ENCODE measurements at regions not wholly inside any gene's neighbourhood (a gene's known extent, or its start where the extent isn't known, plus 50 kb on each side); places are given as distances from the start of the nearest gene placed in this dataset.
"Not testable (repeated sequence)": the region's sequence is repeated elsewhere in the genome, so short reads cannot be mapped to it uniquely, and the experiment has no call there.

DNA sequence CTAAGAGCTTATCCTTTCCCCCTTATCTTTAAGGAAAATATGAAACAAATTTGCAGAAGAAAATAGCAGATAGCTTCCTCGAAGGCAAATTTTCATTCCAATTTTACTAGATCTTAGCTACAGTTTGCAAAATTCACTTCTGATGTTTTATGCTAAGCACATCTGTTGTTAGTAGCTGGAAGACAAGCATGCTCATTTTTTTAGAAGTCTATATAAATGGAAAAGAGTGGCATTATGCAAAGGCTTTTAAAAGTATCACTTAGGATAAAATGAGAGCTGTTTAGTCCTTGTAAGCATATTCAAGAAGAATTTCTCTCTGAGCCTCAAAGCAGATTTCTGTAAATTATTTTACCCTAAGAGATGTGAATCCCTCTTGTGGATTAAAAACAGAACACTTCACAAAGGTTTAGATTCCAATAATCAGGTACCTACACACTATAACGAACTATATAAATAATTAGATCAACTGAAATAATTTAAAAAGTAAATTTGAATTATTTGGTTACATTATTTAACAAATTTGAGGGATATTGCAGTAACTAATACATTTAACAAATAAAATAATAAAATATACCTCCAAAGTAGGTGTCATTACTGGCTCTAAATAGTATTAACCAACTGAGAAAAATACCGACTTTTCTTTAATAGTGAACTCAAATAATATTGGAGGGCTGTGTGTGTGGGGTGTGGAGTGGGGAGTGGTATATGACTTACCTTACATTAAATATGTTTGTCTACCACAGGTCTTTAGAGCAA lies 307.1 kb downstream of the SEMA3D start:
- no peak for DNase-seq (ENCODE audit: low read depth)

DNA sequence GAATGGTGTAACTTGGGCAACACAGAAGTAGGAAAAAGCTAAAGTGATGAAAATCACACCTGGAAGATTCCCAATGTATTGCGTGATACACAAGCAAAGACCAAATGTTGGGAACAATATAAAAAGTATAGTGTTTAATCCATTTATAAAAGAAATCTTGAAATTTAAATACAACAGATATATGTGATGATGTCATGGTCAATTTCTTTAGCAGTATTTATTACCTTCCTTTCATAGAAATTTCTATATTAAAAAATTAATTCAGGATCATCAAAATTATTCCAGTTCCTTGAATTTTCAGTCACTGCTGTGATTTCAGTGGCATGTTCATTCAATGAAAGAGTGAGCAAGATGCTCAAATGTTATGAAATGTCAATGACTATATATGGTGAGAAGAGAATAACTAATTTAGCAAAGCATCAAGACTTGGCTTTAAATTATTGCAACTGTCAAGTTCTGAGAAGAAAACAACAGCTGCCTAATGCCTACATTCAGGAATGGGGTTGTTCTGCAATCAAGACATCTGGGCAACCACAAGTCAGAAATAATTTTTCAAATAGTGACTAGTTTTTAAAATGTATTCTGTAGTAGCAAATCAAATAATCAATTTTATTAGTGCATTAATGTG lies 308.8 kb downstream of the SEMA3D start:
- no peak for DNase-seq (ENCODE audit: low read depth)

DNA sequence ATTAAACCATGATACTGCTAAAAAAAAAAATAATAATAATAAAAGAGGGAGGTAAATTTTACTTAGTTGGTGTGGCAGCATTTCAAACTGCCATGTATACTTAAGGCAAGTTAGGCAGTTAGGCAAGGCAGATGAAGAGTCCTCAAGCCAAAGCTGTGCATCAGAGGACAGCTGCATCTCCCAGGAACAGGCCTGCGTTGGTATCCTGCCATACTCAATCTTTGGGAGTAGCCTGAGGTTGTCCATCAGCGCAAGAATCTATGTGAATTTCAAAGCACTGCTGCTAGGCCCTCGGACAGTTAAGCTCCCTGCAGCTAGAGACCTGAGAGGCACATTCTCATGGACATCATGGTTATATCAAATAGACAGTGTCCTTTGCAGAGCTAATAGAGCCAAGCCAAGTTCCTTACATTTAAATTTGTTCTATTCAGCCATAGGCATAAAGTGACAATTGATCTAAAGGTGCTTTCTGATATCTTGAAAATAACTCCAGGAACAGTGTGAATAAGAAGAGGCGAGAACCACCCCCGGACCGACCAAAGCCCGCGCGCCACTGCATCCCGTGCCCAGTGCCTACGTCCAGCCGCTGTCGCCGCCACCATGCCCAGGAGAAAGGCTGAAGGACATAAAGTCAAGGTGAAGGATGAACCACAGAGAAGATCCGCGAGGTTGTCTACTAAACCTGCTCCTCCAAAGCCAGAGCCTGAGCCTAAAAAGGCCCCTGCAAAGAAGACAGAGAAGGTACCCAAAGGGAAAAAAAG lies 310.6 kb downstream of the SEMA3D start:
- no peak for DNase-seq (ENCODE audit: low read depth)

DNA sequence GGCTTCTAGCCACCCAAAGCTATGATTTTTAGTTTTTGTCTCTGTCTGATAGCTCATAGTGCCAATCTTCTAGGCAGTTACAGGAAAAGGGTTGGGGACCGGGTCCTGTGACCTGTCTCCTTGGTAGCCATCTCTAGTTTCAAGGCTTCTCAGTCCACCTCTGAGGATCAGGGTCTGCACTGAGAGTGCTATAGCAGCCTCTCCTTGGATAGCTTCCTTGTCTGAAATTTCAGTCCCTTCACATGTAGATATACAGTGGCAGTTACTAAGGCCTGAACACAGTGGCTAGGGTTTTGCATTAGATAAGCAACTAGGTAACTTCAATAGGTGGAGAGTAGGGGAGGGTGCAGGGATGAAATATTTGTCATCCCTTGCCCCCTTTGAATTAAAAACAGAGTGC lies 321.3 kb downstream of the SEMA3D start:
- no peak for DNase-seq (ENCODE audit: low read depth)

DNA sequence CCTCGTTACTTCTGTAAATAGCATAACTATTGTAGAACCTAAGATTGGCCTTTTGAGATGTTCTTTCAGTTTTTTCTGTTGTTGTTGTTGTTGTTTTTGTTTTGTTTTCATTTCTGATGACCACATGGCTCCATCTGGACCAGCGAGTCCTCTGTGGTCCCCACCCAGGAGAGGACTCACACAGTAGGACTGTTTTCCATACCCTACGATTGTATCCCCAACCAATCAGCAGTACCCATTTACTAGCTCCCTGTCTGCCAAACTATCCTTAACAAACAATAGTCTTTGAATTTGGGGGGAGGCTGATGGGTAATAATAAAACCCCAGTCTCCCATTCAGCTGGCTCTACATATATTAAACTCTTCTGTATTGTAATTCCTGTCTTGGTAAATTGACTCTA lies 329.5 kb downstream of the SEMA3D start:
- DNase-seq (ENCODE audit: low read depth): no peak

DNA sequence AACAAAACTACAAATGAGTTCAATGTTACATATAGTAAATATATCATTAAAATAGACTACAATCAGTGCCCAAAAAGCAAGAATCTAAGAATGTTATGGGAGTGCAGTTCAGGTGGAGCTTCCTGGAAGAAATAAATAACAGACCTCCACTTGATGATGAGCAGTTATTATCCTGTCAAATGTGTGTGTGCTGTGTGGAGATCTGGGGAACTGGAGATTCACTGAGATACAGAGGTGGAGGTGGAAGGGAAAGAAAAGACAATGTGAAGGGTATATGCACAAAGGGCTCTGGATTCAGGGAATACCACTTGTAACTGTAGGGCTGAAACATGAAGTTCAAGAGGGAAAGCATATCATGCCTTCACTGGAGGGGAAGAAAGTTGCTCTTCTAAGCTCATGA lies 331.1 kb downstream of the SEMA3D start:
- DNase-seq (ENCODE audit: low read depth): no peak

DNA sequence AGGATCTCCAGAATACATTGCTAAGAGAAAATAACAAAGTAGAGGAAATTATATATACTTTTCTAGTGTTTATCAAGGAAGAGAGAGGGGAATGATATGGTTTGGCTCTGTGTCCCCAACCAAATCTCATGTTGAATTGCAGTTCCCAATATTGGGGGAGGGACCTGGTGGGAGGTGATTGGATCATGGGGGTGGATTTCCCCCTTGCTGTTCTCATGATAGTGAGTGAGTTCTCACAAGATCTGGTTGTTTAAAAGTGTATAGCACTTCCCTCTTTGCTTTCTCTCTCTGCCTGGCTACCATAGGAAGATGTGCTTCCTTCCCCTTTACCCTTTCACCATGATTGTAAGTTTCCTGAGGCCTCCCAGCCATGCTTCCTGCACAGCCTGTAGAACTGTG lies 337.9 kb downstream of the SEMA3D start:
- not testable (repeated sequence) for DNase-seq (ENCODE audit: low read depth)

DNA sequence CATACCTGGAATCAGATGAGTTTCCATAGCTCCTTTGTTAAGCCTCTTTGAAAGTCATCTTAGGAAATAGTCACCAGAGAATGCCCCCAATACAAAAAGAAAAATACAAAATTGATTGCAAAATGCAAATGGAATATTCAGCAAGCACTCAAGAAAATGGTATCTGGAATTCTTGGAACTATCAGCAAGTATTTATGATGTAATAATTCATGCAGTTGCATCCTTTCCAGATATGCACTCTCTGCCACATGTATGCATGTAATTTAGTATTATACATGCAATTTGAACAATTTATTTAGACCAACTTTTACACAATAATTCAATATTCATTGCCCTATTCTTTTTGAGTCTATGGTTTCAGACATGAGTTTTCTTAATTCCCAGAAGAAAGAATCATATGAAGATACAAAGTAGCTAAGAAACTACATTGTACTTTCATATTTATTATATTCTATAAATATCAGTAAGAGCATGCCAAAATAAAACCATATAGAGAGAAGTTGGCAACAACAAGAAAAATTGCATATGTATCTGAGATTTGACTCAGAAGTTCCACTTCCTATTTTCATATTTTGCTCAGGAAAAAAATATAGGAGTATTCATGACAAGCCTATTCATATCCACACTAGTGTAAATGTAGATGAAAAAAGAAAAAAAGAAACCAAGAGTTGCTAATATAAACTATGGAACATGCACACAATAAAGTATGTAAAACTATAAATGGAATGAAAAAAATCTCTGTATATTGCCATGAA lies 338.5 kb downstream of the SEMA3D start:
- no peak for DNase-seq (ENCODE audit: low read depth)

DNA sequence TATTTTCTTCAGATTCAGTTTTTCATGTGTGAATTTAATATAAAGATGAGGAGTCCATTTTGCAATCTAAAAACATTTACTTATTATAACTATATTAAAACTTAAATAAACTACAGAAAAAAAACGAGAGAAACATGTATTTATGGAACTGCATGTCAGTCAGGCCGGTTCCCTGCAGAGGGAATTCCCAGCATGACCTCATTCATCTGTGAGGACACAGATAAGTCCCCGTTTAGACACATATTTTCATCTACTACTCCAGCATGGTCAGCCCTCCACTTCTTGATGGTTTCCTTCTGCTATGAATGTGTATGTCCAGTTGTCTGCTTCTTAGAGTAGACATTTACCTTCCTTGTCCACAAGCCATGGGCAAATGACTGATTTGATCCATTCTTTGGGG lies 339.1 kb downstream of the SEMA3D start:
- no peak for DNase-seq (ENCODE audit: low read depth)

DNA sequence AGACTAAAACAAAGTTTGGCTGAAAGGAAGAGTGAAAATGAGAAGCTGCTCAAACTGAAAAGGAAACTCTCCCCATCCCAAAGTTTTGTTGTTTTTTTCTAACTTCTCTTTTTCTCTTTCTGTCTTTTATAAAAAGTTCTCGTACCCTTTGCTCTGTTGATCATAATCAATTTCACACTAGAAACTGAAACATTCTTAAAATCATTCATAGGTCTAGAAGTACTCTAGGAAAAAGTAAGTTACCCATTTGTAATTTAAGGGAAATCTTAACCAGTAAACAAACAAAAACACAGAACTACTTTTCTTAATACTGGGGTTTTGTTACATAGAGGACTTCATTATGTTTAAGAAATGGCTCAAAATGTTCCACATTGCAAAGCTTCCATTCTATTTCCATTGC lies 339.8 kb downstream of the SEMA3D start:
- DNase-seq (ENCODE audit: low read depth): no peak

DNA sequence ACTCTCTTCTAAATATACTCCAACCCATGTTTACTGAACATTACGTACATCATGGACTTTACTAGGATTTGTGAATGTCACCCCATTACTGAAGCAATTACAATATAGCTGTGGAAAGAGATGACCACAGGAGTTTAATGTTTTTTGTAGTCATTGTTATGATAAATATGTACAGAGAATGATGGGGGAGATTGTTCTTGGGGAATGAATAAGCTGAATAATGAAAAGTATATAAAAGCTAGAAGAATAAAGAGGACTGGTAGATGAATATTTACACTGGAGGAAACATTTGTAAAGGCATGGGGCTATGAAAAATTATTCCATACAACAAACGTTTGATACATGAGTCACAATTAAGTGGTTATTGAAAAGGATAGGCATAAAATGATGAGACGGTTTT lies 340.9 kb downstream of the SEMA3D start:
- DNase-seq (ENCODE audit: low read depth): no peak

DNA sequence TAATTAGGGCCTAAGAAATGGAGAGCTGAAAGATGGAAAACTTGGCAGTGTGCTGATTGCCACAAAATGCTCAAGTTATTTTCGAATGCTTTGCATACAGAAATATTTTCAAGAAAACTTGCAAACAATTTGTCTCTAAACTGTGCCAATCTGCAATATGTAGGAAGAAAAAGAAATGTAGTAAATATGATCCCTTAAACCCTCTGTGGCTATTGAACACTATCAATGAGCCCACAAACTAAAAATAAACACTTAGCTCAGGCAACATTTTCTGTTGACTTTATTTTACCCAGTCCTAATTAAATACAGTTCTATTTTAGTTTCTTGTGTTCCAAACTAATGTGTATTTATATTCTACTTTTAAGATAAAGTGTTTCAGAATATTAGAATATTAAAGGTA lies 342.1 kb downstream of the SEMA3D start:
- DNase-seq (ENCODE audit: low read depth): peak; percentile 30

DNA sequence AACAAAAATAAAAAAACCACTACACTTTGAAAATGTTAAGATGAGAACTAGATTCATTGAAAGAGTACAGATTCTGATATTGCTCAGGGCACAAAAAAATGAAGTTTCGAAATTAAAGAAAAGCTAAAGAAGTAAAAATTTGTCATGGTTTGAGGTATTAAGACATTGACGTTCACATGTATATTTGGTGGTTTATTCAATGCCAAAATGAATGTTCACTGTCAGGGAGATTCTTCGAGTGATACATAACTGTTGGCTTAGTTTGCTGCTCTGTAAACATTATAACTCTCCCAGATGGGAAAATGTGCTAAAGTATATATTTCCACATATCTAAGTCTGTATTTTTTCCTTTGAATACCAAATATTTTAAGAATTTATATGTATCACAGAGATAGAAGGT lies 345.0 kb downstream of the SEMA3D start:
- DNase-seq (ENCODE audit: low read depth): peak; percentile 68

DNA sequence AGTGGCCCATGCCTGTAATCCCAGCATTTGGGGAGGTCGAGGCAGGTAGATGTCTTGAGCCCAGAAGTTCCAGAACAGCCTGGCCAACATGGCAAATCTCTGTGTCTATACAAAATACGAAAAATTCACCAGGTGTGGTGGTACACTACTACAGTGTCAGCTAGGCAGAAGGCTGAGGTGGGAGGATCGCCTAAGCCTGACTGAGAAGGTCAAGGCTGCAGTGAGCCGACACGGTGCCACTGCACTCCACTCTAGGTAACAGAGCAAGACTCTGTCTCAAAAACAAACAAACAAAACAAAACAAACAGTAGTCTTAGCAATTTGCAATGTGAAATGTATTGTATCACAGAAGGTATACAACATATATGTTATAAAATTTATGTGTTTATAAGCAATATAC lies 348.0 kb downstream of the SEMA3D start:
- no peak for DNase-seq (ENCODE audit: low read depth)

DNA sequence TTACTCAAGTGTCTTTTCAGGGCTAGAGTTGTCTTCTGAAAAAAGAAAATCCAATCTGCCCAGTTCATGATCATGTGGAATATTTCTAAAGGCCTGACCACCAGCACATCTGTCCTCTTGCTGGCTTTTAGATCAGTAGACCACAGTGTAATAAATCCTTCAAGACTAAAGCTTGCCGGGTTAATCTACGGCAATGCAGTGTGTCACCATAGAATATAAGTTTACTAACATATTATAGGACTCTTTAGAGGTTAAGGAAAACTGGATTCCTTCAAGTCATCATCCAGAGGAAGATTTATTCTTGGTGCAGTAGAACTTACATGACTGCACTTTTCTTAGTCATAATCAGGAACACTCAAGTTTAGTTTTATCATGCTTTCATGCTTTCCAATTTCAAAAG lies 349.5 kb downstream of the SEMA3D start:
- DNase-seq (ENCODE audit: low read depth): no peak

DNA sequence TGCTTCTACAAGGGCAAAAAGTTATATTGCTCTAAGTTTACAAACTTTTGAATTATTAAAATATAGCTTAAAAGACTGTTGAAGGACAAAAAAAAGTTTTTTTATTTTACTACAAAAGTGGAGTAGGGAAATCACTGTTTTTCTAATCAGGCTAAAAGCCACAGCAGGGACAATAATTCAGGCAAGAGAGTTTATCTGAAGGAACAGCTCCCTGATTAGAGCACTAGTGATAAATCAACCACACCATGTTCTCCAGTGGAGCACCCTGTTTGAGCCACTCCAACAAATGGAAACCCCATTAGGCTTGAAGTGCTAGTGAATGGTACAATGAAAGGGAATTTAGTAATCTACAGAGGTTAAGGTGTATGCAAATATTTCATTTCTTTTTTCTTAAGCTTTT lies 357.1 kb downstream of the SEMA3D start:
- no peak for DNase-seq (ENCODE audit: low read depth)

DNA sequence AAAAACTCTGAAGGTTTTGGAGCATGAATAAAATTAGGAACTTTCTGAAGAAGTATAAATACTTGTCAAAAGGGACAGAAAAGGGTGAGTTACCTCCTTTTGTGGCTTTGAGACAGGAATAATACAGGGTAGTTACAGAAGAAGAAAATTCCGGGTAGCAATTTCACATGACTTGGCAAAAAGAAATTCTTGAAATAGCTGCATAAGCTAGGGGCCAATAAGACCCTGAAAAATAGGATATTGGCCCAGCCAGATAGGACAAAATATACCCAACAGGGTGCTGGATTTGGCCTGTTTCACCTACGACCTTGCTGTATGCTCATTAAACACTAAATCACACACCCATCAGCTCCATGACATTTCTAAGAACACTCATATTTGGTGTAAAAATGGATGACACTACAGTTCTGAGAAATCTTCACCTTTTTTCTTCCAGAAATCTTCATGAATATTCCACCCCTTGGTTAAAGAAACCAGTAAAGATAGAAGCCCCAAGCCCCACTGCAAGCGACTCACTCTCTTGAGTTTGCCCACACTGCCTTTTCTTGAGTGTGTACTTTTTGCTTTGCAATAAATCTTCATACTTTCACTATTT lies 362.7 kb downstream of the SEMA3D start:
- DNase-seq (ENCODE audit: low read depth): no peak

DNA sequence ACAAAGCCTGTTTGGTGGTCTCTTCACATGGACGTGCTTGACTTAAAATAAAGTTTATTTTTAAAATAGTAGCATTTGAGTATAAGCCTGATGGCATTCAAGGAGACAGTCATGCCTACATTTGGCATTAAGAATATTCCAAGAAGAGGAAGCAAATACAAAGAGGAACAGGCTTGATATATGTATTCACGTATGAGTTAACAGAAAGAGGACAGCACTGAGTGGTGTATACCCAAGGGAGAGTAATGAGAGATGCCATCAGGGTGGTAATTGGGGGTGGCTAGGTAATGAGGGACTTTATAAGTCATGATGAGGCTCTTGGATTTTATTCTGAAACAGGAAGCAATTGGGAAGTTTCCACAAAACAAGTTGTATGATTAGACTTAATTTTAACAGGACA lies 363.3 kb downstream of the SEMA3D start:
- no peak for DNase-seq (ENCODE audit: low read depth)

DNA sequence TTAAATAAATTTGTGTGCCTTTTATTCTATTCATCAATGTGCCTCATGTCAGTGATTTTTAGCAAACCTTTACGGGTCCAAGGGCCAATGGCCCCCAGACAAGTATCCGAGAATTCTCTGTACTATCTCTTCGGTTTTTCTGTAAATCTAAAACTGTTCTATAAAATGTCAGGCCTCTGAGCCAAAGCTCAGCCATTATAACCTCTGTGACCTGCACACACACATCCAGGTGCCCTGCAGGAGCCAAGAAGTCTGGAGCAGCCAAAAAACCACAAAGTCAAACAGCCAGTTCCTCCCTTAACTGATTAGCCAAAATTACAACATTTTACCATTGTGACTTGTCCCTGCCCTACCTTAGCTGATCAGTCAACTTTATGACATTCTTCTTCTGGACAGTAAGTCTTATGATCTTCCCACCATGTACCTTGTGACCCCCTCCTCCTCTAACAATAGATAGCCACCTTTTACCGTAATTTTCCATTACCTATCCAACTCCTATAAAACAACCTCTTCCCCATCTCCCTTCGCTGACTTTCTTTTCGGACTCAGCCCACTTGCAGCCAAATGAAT lies 363.8 kb downstream of the SEMA3D start:
- no peak for DNase-seq (ENCODE audit: low read depth)

DNA sequence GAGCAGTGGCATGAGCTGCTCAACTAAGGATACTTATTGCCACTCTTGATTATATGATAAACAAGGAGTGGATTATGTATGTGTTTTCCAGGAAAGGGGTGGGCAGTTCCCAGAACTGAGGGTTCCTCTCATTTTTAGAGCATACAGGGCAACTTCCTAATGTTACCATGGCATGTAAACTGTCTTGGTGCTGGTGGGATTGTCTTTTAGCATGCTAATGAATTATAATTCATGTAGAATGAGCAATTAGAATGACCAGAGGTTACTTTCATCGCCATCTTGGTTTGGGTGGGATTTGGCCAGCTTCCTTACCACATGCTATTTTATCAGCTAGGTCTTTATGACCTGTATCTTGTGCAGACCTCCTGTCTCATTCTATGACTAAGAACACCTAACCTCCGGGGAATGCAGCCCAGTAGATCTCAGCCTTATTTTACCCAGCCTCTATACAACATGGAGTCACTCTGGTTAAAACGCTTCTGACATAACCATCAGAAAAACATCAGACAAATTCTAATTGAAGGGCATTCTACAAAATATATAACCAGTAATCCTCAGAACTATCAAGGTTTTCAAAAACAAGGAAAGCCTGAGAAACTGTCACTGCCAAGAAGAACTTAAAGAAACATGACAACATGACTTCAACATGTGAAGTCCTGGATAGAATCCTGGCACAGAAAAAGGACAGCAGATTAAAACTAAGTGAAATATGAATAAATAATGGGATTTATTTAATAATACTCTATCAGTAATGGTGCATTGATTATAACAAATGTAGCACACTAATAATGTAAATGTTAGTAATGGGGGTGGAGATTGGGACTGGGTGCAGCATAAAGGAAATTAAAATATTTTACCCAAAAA lies 365.0 kb downstream of the SEMA3D start:
- no peak for DNase-seq (ENCODE audit: low read depth)

DNA sequence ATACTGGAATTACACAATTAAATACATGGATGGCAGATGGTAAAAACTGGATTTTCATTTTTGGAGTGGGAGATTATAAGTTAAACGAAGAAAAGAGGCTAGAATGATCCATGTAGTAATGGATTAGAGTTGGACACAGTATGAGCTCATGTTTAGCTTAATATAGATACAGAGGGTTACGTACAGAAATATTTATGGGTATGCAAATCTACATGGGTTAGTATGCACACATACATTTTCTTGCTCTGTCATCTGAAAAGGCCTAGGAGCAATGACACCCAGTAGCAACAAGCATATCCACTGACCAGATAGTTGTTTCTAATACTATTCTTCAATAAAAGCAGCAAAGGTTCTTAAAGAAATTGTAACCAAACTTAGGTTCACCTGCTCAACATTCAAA lies 366.4 kb downstream of the SEMA3D start:
- no peak for DNase-seq (ENCODE audit: low read depth)
